NB4 (cell line): ENCODE measurements at regions not wholly inside any gene's neighbourhood (a gene's known extent, or its start where the extent isn't known, plus 50 kb on each side); places are given as distances from the start of the nearest gene placed in this dataset.
"Not testable (repeated sequence)": the region's sequence is repeated elsewhere in the genome, so short reads cannot be mapped to it uniquely, and the experiment has no call there.

Experiments used
- DNase-seq: peaks from one replicate; pipeline ENCODE4 v3.0.0; 2010; ENCODE audit warnings: low read depth
- H3K4me3 ChIP-seq: one replicate; pipeline ENCODE4 v1.5.1; 2011; ENCODE audit warnings: mild to moderate bottlenecking, low read depth, low read length, moderate library complexity
- MYC ChIP-seq: IDR thresholded peaks from 2 replicates; pipeline ENCODE4 v1.6.1; 2011; ENCODE audit warnings: low read depth, low read length
- POLR2A ChIP-seq: IDR thresholded peaks from 2 replicates; pipeline ENCODE4 v1.6.1; 2011; ENCODE audit warnings: mild to moderate bottlenecking; ENCODE audit not compliant: insufficient read length; ENCODE audit errors: extremely low read depth
- TF ChIP-seq, protein P1 (sequence below): IDR thresholded peaks from one replicate; pipeline ENCODE4 v1.5.1; 2012; ENCODE audit warnings: low read depth, low read length
- TF ChIP-seq, protein P2 (sequence below): IDR thresholded peaks from 2 replicates; pipeline ENCODE4 v1.6.1; 2011; ENCODE audit warnings: low read depth, low read length

DNA sequence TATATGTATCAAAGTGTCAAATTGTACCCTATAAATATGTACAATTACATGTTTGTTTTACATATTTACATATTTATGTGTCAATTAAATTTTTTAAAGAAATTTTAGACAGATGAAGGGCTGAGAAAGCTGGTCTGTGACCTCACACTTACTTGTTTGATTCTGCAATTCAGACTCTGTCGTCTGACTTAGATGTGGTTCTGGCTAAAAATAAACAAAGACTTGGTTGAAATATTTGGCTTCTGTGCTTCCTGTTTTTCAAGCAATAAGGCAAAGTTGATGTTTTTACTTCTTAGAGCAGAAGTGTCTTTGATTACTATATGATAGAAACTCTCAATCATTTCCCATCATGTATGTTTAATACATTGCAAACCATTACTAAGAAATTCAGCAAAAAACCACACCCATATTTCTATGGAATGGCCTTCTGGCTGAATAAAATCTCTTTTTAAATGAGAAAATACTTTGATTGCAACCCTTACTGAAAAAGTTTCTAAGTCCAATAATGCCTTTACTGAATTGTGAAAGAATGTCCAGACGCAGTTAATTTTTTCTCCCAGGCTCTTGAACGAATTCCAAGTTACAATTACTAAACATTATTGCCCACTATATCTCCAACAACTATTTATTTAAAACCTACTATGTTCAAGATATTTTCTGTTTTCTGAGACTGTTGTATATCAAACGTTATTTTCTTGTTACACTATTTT, 59.5 kb upstream of the PRKG1 start:
- DNase-seq, result no peak
- TF ChIP-seq, protein P1, sequence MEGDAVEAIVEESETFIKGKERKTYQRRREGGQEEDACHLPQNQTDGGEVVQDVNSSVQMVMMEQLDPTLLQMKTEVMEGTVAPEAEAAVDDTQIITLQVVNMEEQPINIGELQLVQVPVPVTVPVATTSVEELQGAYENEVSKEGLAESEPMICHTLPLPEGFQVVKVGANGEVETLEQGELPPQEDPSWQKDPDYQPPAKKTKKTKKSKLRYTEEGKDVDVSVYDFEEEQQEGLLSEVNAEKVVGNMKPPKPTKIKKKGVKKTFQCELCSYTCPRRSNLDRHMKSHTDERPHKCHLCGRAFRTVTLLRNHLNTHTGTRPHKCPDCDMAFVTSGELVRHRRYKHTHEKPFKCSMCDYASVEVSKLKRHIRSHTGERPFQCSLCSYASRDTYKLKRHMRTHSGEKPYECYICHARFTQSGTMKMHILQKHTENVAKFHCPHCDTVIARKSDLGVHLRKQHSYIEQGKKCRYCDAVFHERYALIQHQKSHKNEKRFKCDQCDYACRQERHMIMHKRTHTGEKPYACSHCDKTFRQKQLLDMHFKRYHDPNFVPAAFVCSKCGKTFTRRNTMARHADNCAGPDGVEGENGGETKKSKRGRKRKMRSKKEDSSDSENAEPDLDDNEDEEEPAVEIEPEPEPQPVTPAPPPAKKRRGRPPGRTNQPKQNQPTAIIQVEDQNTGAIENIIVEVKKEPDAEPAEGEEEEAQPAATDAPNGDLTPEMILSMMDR, result no peak
- TF ChIP-seq, protein P2, sequence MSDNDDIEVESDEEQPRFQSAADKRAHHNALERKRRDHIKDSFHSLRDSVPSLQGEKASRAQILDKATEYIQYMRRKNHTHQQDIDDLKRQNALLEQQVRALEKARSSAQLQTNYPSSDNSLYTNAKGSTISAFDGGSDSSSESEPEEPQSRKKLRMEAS, result no peak
- TF ChIP-seq POLR2A (no peak), MYC (no peak)
- H3K4me3 ChIP-seq, result no peak overlapping the region

DNA sequence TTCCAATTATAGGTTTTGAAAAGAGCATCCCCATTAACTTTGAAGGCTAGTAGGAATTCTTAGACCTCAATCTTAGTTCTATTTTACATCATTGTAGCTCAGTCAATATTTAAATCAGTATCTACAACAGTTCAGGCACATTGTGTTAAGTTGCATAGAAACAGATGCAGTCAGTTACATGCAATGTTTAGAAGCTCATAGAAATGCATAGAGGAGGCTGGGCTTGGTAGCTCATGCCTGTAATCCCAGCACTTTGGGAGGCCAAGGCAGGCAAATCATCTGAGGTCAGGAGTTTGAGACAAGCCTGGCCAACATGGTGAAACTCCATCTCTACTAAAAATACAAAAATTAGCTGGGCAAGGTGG, 58.9 kb upstream of the PRKG1 start:
- not testable (repeated sequence) for DNase-seq, H3K4me3 ChIP-seq

DNA sequence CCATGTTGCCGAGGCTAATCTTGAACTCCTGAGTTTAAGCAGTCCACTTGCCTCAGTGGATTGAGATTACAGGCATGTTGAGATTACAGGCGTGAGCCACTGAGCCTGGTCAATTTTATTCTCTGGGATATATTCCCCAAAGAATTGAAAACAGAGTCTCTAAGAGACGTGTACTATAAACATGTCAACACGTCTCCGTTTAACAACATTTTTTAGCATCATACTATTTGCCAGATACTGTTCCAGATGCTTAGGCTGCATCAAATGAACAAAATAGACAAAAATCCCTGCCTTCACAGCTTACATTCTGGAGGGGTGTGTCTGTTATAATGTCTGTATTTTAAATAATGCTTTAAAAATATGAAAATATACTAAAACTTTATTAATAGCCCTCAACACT, 54.1 kb upstream of the PRKG1 start:
- H3K4me3 ChIP-seq, result no peak overlapping the region
- DNase-seq, result no peak
- TF ChIP-seq, protein P2, result no peak
- TF ChIP-seq, protein P1, result no peak
- no peak for TF ChIP-seq MYC
- TF ChIP-seq POLR2A, result no peak

DNA sequence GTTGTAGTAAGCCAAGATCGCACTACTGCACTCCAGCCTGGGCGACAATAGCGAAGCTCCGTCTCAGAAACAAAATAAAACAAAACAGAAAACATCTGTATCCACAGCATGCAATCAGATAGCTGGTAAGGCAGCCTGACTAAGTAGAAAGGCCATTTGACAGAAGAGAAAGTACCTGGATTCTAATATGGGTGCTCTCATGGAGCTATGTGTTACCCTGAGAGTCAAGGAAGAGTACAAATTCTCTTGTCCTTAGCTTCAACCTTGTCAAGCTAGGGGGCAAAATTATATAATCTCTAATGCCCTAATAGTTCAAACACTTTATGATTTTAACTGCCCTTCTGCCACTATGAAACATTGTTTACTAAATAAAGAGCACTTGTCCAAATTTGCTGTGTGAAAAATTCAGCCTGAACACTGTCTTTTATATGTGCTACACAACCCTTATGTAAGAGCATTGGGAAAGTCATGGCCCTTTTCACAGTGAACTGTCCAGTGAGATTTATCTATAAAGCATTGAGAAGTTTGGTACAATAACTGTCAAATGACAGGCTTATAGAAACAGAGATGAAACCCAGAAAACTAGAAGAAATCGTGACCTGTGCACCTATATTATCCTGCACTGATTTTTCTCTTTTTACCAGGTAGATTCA, 51.2 kb upstream of the PRKG1 start:
- DNase-seq, result no peak
- no peak for TF ChIP-seq MYC
- TF ChIP-seq, protein P2, result no peak
- TF ChIP-seq, protein P1, result no peak
- no peak for TF ChIP-seq POLR2A
- H3K4me3 ChIP-seq, result no peak overlapping the region

DNA sequence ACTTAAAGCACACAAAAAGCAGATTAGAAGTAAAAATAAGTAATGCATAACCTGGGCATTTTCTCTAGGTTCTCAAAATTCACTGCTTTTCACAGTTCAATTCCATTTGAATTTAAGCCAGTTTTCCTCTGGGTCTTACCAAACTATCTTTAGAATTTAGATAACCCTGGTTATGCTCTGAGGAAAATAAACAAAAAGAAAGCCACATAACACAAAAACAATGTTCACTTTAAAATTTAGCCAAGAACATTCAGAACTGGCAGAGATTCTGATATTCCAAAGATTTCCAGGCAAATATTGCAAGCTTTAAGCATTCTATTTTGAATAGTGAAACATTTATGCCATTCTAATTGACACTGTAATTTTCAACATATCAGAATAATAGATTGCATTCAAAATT, 50.7 kb upstream of the PRKG1 start:
- H3K4me3 ChIP-seq, result no peak overlapping the region
- TF ChIP-seq, protein P1, result no peak
- no peak for TF ChIP-seq MYC
- DNase-seq, result no peak
